SK-N-MC (cell line): ENCODE measurements at regions not wholly inside any gene's neighbourhood (a gene's known extent, or its start where the extent isn't known, plus 50 kb on each side); places are given as distances from the start of the nearest gene placed in this dataset.

Source experiments
- EZH2 ChIP-seq: fragments of 200-600 bp; sonication (generic); IDR thresholded peaks from one replicate; pipeline ENCODE4 v1.6.1; 2017; ENCODE audit warnings: antibody characterized with exemption
- POLR2AphosphoS5 ChIP-seq: IDR thresholded peaks from 2 replicates; pipeline ENCODE4 v1.6.1; 2012; ENCODE audit warnings: mild to moderate bottlenecking, low read depth, low read length, borderline replicate concordance

GRCh38 chr2:147433822-147434221, 411.0 kb upstream of the ACVR2A start:
- TF ChIP-seq EZH2 (no peak), POLR2AphosphoS5 (no peak)
